A673 (cell line): ENCODE measurements at regions not wholly inside any gene's neighbourhood (a gene's known extent, or its start where the extent isn't known, plus 50 kb on each side); places are given as distances from the start of the nearest gene placed in this dataset.

Experiments
- BruUV-seq: library from RNA; stranded (reverse); fragments of 400-500 nt; replicated peaks from 2 replicates; lab custom pipeline; 2021; lab: Mats Ljungman, UMichigan
- CTCF ChIA-PET: fragments of 300-600 bp; sonication (Branson Sonifier 250); formaldehyde crosslinking; loops from one replicate; lab custom pipeline; 2022; ENCODE audit warnings: antibody characterized with exemption; lab: Charles Lee
- POLR2A ChIA-PET: fragments of 300-600 bp; sonication (Branson Sonifier 250); formaldehyde crosslinking; loops from one replicate; lab custom pipeline; 2022; ENCODE audit warnings: antibody characterized with exemption; ENCODE audit not compliant: low non-redundant PET; lab: Charles Lee
- DNase-seq: peaks from one replicate; pipeline ENCODE4 v3.0.0-alpha.2; 2015; ENCODE audit warnings: low spot score
- H3K27ac ChIP-seq: fragments of 200-600 bp; sonication (generic); 2 replicates; pipeline ENCODE4 v1.5.1; 2016; ENCODE audit warnings: mixed run types, low read depth, mild to moderate bottlenecking, mixed read lengths, antibody characterized with exemption, low read length; ENCODE audit not compliant: poor library complexity, severe bottlenecking
- H3K27me3 ChIP-seq: fragments of 200-600 bp; sonication (generic); replicated peaks from 2 replicates; pipeline ENCODE4 v1.6.1; 2017; ENCODE audit warnings: mixed run types, low read depth, mild to moderate bottlenecking, mixed read lengths, antibody characterized with exemption, low read length; ENCODE audit not compliant: insufficient read depth, poor library complexity
- H3K36me3 ChIP-seq: fragments of 200-600 bp; sonication (generic); 2 replicates; pipeline ENCODE4 v1.6.1; 2016; ENCODE audit warnings: mixed run types, mild to moderate bottlenecking, mixed read lengths, antibody characterized with exemption, low read length; ENCODE audit not compliant: insufficient read depth, poor library complexity, severe bottlenecking
- H3K4me1 ChIP-seq: fragments of 200-600 bp; sonication (generic); 2 replicates; pipeline ENCODE4 v1.6.1; 2017; ENCODE audit warnings: mixed run types, mild to moderate bottlenecking, mixed read lengths, antibody characterized with exemption, low read length; ENCODE audit not compliant: insufficient read depth, poor library complexity, severe bottlenecking
- H3K4me3 ChIP-seq: fragments of 200-600 bp; sonication (generic); 2 replicates; pipeline ENCODE4 v1.5.1; 2016; ENCODE audit warnings: low read depth, mixed run types, mild to moderate bottlenecking, mixed read lengths, low read length; ENCODE audit not compliant: poor library complexity, severe bottlenecking
- H3K9me3 ChIP-seq: fragments of 200-600 bp; sonication (generic); 2 replicates; pipeline ENCODE4 v1.6.1; 2016; ENCODE audit warnings: mixed run types, low read depth, mild to moderate bottlenecking, mixed read lengths, antibody characterized with exemption, low read length; ENCODE audit not compliant: poor library complexity, severe bottlenecking
- CTCF ChIP-seq: fragments of 300-800, 200-600 bp; sonication (generic); conservative IDR thresholded peaks from 2 replicates; pipeline ENCODE4 v1.5.1; 2017; ENCODE audit warnings: low read depth, mild to moderate bottlenecking, antibody characterized with exemption, low read length, moderate library complexity, mixed read lengths
- EZH2 ChIP-seq: fragments of 200-600 bp; sonication (generic); IDR thresholded peaks from 2 replicates; pipeline ENCODE4 v1.6.1; 2017; ENCODE audit warnings: borderline replicate concordance, low read depth, mild to moderate bottlenecking, mixed read lengths, antibody characterized with exemption, low read length; ENCODE audit not compliant: poor library complexity, severe bottlenecking
- intact Hi-C: fragments of 100-400 bp; cut with micrococcal nuclease; formaldehyde crosslinking; loops from one replicate; pipeline ENCODE4 v1.10.0; 2022; ENCODE audit not compliant: unreplicated experiment

- no peak for DNase-seq
Measured at GRCh38 chr15:61571026-61571425, 341.9 kb upstream of the RORA start.

DNA sequence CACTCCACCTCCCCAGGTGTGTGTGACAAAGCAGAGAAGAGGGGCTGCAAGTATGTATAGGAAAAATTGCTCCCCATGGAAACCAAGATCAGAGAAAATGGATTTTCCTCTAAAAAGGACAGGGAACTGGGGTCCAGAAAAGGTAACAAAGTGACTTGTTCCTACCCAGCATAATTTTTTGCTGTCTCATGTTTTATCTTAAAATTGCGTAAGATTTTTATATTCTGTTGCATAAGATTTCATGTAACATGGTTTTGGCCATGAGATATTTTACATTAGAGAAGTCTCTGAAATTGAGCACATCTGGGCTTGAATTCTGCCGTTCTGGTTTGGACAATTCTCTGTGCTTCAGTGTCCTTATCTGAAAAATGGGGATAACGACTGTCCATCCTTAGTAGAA, 335.7 kb upstream of the RORA start:
- intact Hi-C loops: no loop called here
- no TSS peak for BruUV-seq
- POLR2A ChIA-PET: no interaction called here

More at GRCh38 chr15:61571026-61571425, 341.9 kb upstream of the RORA start:
- H3K36me3 ChIP-seq: no peaks in the 10 kb centered on the region
- CTCF ChIA-PET: no interaction called here
- no TSS peak for BruUV-seq
- intact Hi-C loops: no loop called here
- H3K27me3 ChIP-seq: no peaks in the 10 kb centered on the region
- H3K9me3 ChIP-seq: no peaks in the 10 kb centered on the region
- POLR2A ChIA-PET: no interaction called here
- no peak for TF ChIP-seq CTCF
- TF ChIP-seq EZH2: no peak
- H3K4me1 ChIP-seq: no peaks in the 10 kb centered on the region
- H3K27ac ChIP-seq: no peak overlapping the region
- H3K4me3 ChIP-seq: no peak overlapping the region

GRCh38 chr15:61558172-61559136, 329.4 kb upstream of the RORA start:
- ChIA-PET POLR2A (no interaction called here), CTCF (no interaction called here)
- TF ChIP-seq EZH2 (no peak), CTCF (no peak)
- no peaks in the 10 kb centered on the region for H3K36me3 ChIP-seq
- intact Hi-C loops: no loop called here
- H3K4me1 ChIP-seq: no peaks in the 10 kb centered on the region
- no peak for DNase-seq
- no peak overlapping the region for H3K4me3 ChIP-seq
- no peak overlapping the region for H3K27ac ChIP-seq
- H3K27me3 ChIP-seq: peaks cover 7% of the 10 kb centered on the region
- H3K9me3 ChIP-seq: no peaks in the 10 kb centered on the region
- BruUV-seq: no TSS peak

More for the DNA sequence above, 335.7 kb upstream of the RORA start:
- Histone ChIP-seq H3K9me3 (no peaks in the 10 kb centered on the region), H3K36me3 (no peaks in the 10 kb centered on the region), H3K27ac (no peak overlapping the region), H3K27me3 (no peaks in the 10 kb centered on the region), H3K4me1 (no peaks in the 10 kb centered on the region), H3K4me3 (no peak overlapping the region)
- DNase-seq: no peak
- CTCF ChIA-PET: no interaction called here
- no peak for TF ChIP-seq CTCF
- no peak for TF ChIP-seq EZH2
